ENCODE measurements at regions not wholly inside any gene's neighbourhood (a gene's known extent, or its start where the extent isn't known, plus 50 kb on each side); places are given as distances from the start of the nearest gene placed in this dataset.
"Not testable (repeated sequence)": the region's sequence is repeated elsewhere in the genome, so short reads cannot be mapped to it uniquely, and the experiment has no call there.

DNA sequence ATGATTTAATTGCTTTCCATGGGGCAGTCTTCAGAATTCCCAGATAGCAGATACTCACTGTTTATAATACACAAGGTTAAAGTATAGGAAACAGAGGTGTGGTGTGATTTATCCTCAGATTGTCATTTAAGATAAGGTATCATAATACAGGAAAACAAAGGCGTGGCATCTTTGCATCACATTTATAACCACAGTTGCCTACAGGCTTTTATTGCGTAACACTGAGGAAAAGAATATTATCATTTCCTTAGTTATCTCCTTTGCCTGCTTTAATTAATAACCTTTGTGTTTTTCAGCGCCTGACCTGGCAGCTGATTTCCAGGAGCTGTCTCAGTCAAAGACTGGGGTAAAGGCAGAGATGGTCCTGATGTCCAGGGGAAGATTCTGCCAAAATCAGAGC lies 68.8 kb downstream of the SSX7 start:
- no peak for DNase-seq

DNA sequence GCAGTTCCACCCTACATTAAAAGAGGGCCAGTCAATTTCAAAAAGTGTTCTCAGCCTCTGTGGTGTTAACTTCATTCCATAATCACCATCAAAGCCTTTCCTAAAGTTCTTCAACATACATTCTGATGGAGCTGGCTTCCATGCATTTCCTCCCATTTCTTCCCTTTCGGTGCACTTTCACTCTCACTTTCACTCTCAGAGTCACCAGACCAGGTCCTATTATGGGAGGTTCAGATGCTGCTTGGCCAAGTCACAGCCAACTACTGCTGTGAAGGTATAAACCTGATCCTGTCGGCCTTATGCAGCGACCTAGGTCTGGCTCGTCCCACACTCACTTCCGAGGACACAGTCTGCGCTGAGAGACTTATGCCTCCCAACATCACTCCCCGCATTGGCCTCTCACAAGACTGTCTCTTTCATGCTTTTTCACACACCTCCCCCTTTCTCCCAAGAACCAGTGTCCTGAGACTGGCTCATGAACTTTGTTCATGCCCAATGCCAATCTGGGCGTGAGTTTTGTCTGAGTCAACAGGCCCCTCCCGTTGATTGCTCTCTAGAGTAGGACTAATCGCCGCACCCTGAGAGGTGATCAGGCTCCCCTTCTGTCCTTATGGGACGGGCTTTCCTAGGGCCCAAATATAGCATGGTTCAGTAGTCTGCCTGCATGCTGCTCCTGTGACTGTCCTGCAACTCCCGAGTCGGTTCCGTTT lies 60.8 kb upstream of the XAGE1B start:
- DNase-seq = no peak

DNA sequence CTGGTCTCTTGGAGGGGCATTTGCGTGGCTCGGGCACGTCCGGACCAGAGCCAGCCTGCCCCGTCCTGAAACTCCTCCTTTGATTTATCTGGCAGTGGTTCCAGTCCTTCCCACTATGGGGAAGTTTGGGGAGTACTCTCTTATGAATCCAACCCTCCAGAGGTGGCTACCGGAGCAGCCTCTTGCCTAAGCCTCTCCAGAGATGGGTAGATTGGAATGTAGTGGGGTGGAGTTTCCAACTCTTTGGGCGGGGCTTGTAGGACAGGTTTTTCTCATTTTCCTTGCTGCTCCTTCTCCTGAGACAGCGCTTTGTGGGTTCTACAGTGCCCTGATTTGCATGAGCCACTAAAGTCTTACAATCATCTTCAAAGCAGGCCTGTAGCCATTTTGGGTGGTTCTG lies 60.1 kb upstream of the XAGE1B start:
- no peak for DNase-seq

DNA sequence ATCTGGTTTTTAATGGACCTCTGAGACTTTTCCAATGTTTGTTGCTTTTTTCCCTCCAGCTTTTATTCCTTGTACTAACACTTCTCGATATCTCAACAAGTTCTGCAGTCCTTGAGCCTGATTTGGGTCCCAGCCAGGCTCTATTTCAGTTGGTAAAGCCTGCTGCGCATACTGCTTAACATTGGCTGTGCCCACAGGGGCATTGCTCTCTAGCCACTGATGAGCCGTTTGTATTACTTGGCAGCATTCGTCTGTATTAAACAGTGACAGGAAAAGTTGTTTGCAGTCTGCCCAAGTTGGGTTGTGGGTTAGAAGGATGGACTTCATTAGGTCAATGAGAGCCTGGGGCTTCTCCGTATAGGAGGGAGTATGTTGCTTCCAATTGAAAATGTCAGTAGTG lies 59.6 kb upstream of the XAGE1B start:
- no peak for DNase-seq

DNA sequence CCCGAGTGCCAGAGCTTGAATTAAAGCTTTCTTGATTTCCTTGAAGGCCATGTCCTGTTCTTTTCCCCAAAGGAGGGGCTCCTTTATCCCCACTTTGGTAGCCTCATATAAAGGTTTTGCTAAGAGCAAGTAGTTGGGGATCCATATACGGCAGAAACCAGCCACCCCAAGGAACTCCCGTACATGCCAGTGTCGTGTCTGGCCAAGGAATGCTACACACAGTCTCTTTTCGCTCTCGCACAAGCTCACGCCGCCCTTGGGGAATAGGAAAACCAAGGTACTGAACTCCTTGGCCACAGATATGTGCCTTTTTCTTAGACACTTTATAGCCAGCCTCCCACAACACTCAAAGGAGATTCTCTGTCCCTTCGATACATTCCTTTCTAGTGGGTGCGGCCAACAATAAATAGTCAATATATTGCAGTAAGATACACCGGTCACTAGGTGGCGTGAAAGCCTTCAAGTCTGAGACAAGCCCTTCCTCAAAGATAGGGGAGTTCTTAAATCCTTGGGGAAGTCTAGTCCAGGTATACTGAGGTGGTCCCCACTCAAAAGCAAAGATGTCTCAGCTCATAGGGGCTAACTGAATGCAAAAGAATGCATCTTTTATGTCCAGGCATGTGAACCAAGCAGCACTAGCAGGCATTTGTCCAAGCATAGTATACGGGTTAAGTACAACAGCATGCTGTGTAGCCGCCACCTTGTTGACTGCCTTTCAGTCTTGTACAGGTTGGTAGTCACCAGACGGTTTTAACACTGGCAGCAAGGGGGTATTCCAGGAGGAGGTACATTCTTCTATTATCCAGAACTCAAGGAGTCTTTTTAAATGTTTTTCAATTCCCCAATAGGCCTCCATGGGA lies 57.8 kb upstream of the XAGE1B start:
- peak; percentile 54 for DNase-seq

DNA sequence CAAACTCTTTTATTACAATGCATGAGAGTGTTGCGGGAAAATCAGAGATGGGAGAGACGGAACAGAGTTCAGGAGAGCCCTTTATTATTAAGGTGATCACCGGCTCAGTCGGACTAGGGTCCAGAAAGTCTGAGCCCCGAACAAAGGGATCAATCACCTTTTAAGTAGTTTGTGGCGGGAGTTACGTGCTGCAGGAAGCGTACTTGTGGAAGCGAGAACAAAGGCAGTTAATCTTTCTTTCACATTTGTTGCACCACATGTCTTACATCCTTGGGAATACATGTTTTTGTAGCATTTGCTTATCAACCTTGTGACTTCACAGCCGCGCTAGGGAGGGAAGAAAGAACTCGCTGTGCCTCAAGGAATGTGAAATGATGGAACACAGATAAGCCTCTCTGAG lies 51.3 kb upstream of the XAGE1B start:
- not testable (repeated sequence) for DNase-seq

All from islet precursor cell (in vitro differentiated cells).